Activated CD4-positive, alpha-beta T cell treated with anti-CD3 and anti-CD28 coated beads, Interleukin-2, amount 50 U/mL, for 4 hours (primary cell): ENCODE measurements at regions not wholly inside any gene's neighbourhood (a gene's known extent, or its start where the extent isn't known, plus 50 kb on each side); places are given as distances from the start of the nearest gene placed in this dataset.
"Not testable (repeated sequence)": the region's sequence is repeated elsewhere in the genome, so short reads cannot be mapped to it uniquely, and the experiment has no call there.

Experiments used
- DNase-seq, 2 experiments: peaks; one replicate each; pipeline ENCODE4 v3.0.0-alpha.2; 2020

- DNase-seq, result no peak
These were observed 403.7 kb downstream of the OXSM start for GRCh38 chr3:26193558-26193957.

GRCh38 chr3:26196781-26197180 lies 406.9 kb downstream of the OXSM start:
- no peak for DNase-seq

- no peak for DNase-seq
These were observed 408.7 kb downstream of the OXSM start for GRCh38 chr3:26198609-26199008.

GRCh38 chr3:26202169-26202568 lies 412.3 kb downstream of the OXSM start:
- DNase-seq, result no peak

- no peak for DNase-seq
These were observed 415.6 kb downstream of the OXSM start for GRCh38 chr3:26205475-26205874.

GRCh38 chr3:26208201-26208600 lies 414.4 kb upstream of the LRRC3B start:
- no peak for DNase-seq

GRCh38 chr3:26229801-26230200 lies 392.8 kb upstream of the LRRC3B start:
- no peak for DNase-seq

- no peak for DNase-seq
These were observed 389.2 kb upstream of the LRRC3B start for GRCh38 chr3:26233374-26233773.

GRCh38 chr3:26236531-26236930 lies 386.0 kb upstream of the LRRC3B start:
- DNase-seq, result no peak

- no peak for DNase-seq
These were observed 385.4 kb upstream of the LRRC3B start for GRCh38 chr3:26237036-26237682.

GRCh38 chr3:26244586-26244985 lies 378.0 kb upstream of the LRRC3B start:
- not testable (repeated sequence) for DNase-seq

- DNase-seq, result no peak
These were observed 377.3 kb upstream of the LRRC3B start for GRCh38 chr3:26245236-26245635.

- no peak for DNase-seq
These were observed 375.7 kb upstream of the LRRC3B start for GRCh38 chr3:26246901-26247300.

GRCh38 chr3:26247712-26248111 lies 374.9 kb upstream of the LRRC3B start:
- DNase-seq, result no peak

- DNase-seq, result no peak
These were observed 370.6 kb upstream of the LRRC3B start for GRCh38 chr3:26252001-26252400.

- DNase-seq, result no peak
These were observed 366.3 kb upstream of the LRRC3B start for GRCh38 chr3:26256224-26256623.

GRCh38 chr3:26259176-26259575 lies 363.4 kb upstream of the LRRC3B start:
- DNase-seq, result no peak

- DNase-seq, result no peak
These were observed 362.4 kb upstream of the LRRC3B start for GRCh38 chr3:26260139-26260538.

GRCh38 chr3:26264708-26265107 lies 357.9 kb upstream of the LRRC3B start:
- no peak for DNase-seq

- DNase-seq, result no peak
These were observed 350.7 kb upstream of the LRRC3B start for GRCh38 chr3:26271848-26272247.

GRCh38 chr3:26273196-26273595 lies 349.4 kb upstream of the LRRC3B start:
- DNase-seq, result no peak

- DNase-seq, result no peak
These were observed 343.5 kb upstream of the LRRC3B start for GRCh38 chr3:26279091-26279490.

GRCh38 chr3:26280517-26280916 lies 342.1 kb upstream of the LRRC3B start:
- no peak for DNase-seq

GRCh38 chr3:26281284-26281985 lies 341.1 kb upstream of the LRRC3B start:
- no peak for DNase-seq

GRCh38 chr3:26284503-26284902 lies 338.1 kb upstream of the LRRC3B start:
- DNase-seq, result not testable (repeated sequence)
